Ishikawa (cell line): ENCODE measurements at regions not wholly inside any gene's neighbourhood (a gene's known extent, or its start where the extent isn't known, plus 50 kb on each side); places are given as distances from the start of the nearest gene placed in this dataset.

Experiments used
- CEBPB ChIP-seq: IDR thresholded peaks from 2 replicates; pipeline ENCODE4 v1.6.1; 2012
- CREB1 ChIP-seq: IDR thresholded peaks from 2 replicates; pipeline ENCODE4 v1.6.1; 2012; ENCODE audit warnings: low read depth
- EGR1 ChIP-seq: IDR thresholded peaks from 2 replicates; pipeline ENCODE4 v1.6.1; 2012
- RAD21 ChIP-seq: IDR thresholded peaks from 2 replicates; pipeline ENCODE4 v1.6.1; 2012; ENCODE audit warnings: low read depth
- TAF1 ChIP-seq: IDR thresholded peaks from 2 replicates; pipeline ENCODE4 v1.6.1; 2012; ENCODE audit warnings: low read depth, mild to moderate bottlenecking
- TEAD4 ChIP-seq: IDR thresholded peaks from 2 replicates; pipeline ENCODE4 v1.6.1; 2012
- YY1 ChIP-seq: IDR thresholded peaks from 2 replicates; pipeline ENCODE4 v1.6.1; 2012; ENCODE audit warnings: low read depth
- ZBTB7A ChIP-seq: IDR thresholded peaks from 2 replicates; pipeline ENCODE4 v1.6.1; 2012; ENCODE audit warnings: low read depth
- TF ChIP-seq, protein P1 (sequence below): IDR thresholded peaks from 2 replicates; pipeline ENCODE4 v1.6.1; 2012
- TF ChIP-seq, protein P2 (sequence below): IDR thresholded peaks from 2 replicates; pipeline ENCODE4 v1.6.1; 2012; ENCODE audit warnings: low read depth, mild to moderate bottlenecking

DNA sequence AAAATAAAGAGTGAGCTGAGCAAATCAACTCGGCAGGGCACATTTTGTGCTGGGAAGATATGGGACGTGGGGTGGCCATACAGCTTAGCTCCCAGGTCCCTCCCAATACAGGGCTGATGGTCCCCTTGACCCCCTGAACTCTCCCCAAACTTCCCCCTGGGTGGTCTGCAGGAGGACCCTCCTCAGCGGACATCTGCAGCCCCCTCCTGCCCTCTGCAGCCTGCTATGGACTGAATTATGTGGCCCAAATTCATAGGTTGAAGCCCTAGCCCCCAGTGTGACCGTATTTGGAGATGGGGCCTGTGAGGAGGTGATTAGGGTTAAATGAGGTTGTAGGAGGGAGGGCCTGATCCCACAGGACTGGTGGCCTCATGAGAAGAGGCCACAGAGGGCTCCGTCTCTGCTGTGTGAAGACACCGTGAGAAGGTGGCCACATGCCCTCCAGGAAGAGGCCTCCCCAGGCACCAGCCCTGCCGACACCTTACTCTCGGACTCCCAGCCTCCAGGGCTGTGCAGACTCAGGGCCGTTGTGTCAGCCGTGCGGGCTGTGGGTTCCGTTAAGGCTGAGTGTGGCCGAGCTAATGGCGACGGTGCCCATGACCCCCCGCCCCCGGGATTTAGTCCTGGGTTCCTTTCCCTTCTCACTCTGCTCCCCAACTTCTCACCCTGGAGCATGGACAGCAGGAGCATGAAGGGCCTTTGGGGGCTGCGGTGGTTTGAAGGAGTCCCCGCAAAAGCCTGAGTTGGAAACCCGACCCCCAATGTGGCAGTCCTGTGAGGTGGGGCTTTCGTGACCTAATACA lies 1042.8 kb downstream of the BRD1 start:
- TF ChIP-seq, protein P1, sequence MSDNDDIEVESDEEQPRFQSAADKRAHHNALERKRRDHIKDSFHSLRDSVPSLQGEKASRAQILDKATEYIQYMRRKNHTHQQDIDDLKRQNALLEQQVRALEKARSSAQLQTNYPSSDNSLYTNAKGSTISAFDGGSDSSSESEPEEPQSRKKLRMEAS, result no peak
- no peak for TF ChIP-seq CEBPB
- no peak for TF ChIP-seq EGR1
- TF ChIP-seq TAF1, result no peak
- no peak for TF ChIP-seq YY1
- TF ChIP-seq, protein P2, sequence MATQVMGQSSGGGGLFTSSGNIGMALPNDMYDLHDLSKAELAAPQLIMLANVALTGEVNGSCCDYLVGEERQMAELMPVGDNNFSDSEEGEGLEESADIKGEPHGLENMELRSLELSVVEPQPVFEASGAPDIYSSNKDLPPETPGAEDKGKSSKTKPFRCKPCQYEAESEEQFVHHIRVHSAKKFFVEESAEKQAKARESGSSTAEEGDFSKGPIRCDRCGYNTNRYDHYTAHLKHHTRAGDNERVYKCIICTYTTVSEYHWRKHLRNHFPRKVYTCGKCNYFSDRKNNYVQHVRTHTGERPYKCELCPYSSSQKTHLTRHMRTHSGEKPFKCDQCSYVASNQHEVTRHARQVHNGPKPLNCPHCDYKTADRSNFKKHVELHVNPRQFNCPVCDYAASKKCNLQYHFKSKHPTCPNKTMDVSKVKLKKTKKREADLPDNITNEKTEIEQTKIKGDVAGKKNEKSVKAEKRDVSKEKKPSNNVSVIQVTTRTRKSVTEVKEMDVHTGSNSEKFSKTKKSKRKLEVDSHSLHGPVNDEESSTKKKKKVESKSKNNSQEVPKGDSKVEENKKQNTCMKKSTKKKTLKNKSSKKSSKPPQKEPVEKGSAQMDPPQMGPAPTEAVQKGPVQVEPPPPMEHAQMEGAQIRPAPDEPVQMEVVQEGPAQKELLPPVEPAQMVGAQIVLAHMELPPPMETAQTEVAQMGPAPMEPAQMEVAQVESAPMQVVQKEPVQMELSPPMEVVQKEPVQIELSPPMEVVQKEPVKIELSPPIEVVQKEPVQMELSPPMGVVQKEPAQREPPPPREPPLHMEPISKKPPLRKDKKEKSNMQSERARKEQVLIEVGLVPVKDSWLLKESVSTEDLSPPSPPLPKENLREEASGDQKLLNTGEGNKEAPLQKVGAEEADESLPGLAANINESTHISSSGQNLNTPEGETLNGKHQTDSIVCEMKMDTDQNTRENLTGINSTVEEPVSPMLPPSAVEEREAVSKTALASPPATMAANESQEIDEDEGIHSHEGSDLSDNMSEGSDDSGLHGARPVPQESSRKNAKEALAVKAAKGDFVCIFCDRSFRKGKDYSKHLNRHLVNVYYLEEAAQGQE, result no peak
- no peak for TF ChIP-seq ZBTB7A
- no peak for TF ChIP-seq TEAD4
- TF ChIP-seq CREB1, result no peak
- no peak for TF ChIP-seq RAD21
